22Rv1 (cell line): ENCODE measurements at regions not wholly inside any gene's neighbourhood (a gene's known extent, or its start where the extent isn't known, plus 50 kb on each side); places are given as distances from the start of the nearest gene placed in this dataset.

ENCODE experiments used
- ZFX ChIP-seq: fragments of 450-650 bp; IDR thresholded peaks from 2 replicates; pipeline ENCODE4 v1.6.1; 2017; ENCODE audit warnings: antibody characterized with exemption, borderline replicate concordance
- TF ChIP-seq, protein P1 (sequence below): fragments of 450-650 bp; IDR thresholded peaks from 2 replicates; pipeline ENCODE4 v1.5.1; 2017; ENCODE audit warnings: mild to moderate bottlenecking

DNA sequence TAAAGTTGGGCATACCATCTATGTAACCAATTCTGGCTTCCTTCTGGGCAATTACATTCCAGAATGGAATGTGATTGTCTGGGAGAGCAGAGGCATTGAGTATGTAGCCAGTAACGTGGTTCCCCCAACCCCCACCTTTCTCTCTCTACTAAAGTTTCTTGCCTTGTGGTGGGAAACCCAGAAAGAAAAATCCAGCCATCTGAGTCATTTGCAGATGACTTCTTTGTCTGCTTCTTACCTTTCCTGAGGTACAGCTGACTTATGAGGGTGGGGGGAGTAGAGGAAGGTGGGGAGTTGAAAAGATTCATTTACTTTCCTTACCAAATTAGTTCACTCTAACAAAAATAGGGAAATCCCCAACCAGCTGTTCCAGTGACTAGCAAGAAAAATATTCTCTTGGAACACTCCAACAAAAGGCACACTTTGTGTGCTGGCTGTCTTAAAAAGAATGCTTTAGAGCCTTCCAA is 112.1 kb upstream of the FRMD6 start:
- TF ChIP-seq, protein P1, sequence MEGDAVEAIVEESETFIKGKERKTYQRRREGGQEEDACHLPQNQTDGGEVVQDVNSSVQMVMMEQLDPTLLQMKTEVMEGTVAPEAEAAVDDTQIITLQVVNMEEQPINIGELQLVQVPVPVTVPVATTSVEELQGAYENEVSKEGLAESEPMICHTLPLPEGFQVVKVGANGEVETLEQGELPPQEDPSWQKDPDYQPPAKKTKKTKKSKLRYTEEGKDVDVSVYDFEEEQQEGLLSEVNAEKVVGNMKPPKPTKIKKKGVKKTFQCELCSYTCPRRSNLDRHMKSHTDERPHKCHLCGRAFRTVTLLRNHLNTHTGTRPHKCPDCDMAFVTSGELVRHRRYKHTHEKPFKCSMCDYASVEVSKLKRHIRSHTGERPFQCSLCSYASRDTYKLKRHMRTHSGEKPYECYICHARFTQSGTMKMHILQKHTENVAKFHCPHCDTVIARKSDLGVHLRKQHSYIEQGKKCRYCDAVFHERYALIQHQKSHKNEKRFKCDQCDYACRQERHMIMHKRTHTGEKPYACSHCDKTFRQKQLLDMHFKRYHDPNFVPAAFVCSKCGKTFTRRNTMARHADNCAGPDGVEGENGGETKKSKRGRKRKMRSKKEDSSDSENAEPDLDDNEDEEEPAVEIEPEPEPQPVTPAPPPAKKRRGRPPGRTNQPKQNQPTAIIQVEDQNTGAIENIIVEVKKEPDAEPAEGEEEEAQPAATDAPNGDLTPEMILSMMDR = no peak
- no peak for TF ChIP-seq ZFX
